Astrocyte of the cerebellum (primary cell): ENCODE measurements at regions not wholly inside any gene's neighbourhood (a gene's known extent, or its start where the extent isn't known, plus 50 kb on each side); places are given as distances from the start of the nearest gene placed in this dataset.
A peak's percentile ranks its signal among the peaks of the same experiment; 100 is the strongest.

Source experiments
- DNase-seq: peaks from one replicate; pipeline ENCODE4 v3.0.0-alpha.2; 2011; ENCODE audit warnings: low read depth
- H3K4me3 ChIP-seq: 2 replicates; pipeline ENCODE4 v1.5.1; 2011; ENCODE audit warnings: mild to moderate bottlenecking, low read depth, low read length, moderate library complexity
- in situ Hi-C: cut with HindIII; loops from 2 replicates; pipeline ENCODE4 v1.10.0; 2017; ENCODE audit warnings: low sequenced_read_pairs
- TF ChIP-seq, protein P1 (sequence below): IDR thresholded peaks from 2 replicates; pipeline ENCODE4 v1.5.1; 2012; ENCODE audit warnings: low read length, low read depth, moderate library complexity, mild to moderate bottlenecking; ENCODE audit errors: missing control alignments

DNA sequence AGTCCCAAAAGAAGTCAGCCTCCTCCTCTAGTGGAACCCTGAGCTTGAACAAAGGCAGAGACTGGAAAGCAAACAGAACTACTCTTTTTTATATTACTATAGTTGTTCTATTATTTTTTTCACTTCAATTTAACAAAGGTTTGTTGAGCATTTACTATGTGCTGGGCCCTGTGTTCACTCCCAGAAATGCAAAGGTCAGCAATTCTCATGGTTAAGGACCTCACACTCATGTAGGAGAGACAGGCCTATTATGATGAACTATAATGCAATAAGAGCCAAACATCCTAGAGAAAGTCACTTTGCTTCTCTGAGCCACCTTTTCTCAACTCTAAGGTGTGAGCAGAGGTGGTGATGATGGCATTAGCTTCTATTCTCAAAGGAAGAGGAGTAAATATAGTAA, 82.1 kb upstream of the ARHGEF3 start:
- TF ChIP-seq, protein P1, sequence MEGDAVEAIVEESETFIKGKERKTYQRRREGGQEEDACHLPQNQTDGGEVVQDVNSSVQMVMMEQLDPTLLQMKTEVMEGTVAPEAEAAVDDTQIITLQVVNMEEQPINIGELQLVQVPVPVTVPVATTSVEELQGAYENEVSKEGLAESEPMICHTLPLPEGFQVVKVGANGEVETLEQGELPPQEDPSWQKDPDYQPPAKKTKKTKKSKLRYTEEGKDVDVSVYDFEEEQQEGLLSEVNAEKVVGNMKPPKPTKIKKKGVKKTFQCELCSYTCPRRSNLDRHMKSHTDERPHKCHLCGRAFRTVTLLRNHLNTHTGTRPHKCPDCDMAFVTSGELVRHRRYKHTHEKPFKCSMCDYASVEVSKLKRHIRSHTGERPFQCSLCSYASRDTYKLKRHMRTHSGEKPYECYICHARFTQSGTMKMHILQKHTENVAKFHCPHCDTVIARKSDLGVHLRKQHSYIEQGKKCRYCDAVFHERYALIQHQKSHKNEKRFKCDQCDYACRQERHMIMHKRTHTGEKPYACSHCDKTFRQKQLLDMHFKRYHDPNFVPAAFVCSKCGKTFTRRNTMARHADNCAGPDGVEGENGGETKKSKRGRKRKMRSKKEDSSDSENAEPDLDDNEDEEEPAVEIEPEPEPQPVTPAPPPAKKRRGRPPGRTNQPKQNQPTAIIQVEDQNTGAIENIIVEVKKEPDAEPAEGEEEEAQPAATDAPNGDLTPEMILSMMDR = no peak
- H3K4me3 ChIP-seq = no peak overlapping the region
- in situ Hi-C loops = no loop called here
- DNase-seq = no peak

- no peak for DNase-seq
- no peak overlapping the region for H3K4me3 ChIP-seq
- in situ Hi-C loops = no loop called here
- TF ChIP-seq, protein P1 = no peak
Observed at GRCh38 chr3:56882896-56883295, 81.1 kb upstream of the ARHGEF3 start.

GRCh38 chr3:56881841-56882240, 80.1 kb upstream of the ARHGEF3 start:
- TF ChIP-seq, protein P1 = no peak
- no peak for DNase-seq
- no peak overlapping the region for H3K4me3 ChIP-seq
- in situ Hi-C loops = no loop called here

DNA sequence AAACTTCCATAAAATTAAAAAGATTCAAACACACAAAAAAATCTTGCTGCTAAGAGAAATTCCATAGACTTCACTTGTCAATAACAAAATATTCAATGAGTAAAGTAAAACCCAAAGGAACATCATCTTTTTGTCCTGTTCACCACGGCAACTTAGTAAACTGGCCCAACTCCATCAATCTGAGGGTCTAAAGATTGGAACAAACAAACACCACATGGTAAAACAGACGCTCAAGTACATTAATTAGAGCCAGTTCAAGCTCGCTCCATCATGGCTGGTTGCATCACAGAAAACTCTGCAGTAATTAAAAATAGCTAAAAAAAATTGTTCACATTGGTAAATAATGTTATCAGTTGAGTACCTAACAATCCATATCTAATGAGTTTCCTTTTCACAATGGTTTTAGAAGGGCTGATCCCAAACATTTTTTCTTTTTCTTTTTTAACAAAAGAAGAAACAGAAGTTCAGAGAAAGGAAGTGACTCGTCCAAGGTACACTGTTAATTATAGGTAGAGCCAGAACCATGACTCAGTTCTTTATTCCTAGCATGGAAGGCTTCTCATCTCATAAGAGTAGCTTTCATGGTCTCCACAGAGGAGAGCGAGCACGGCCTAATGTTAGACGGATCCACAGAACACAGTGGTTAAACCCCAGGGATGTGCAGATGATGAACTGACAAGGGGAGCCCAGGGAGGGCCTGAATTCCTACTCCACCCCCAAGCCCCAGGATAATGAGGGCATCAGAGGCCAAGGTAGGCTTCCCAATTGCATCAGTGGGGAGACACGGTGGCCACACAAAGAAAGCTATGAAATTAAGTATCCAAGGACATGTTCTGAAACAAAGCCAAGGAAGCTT, 79.2 kb upstream of the ARHGEF3 start:
- TF ChIP-seq, protein P1 = no peak
- no peak overlapping the region for H3K4me3 ChIP-seq
- no peak for DNase-seq
- in situ Hi-C loops = no loop called here

DNA sequence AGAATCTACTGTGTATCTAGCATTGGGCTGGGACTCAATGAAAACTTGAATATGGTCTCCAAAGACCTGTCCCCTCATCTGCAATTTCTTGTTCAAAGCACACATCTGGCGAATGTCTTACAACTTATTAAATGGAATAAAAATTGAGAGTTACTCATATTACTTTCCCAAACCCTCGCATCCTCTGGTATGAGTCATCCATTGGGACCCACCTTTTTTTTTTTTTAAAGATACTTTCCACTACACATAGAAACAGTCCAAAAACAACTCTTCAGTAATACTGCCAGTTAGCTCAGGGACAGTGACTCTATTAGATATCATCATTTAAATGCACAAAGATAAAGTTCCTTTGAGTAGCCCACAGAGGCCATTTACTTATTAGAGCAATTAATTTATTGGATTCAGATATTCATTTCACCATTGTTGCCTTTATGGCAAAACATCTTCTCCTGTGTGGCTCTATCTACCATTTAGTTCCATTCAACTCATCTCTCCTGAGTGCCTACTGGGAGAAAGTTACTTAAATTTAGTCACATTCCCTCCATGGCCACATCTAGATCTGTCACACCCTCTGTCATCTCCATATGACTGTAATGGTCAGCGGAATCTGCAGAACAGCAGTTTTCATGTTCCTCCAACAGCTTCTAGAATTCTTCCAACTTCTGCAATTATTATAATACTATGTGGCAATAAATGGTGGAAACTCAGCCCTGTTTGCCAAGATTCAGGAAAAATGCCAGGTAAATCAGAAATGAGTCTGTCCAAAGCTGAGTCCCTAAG, 77.9 kb upstream of the ARHGEF3 start:
- TF ChIP-seq, protein P1 = no peak
- DNase-seq = peak; percentile 27
- in situ Hi-C loops = no loop called here
- no peak overlapping the region for H3K4me3 ChIP-seq

GRCh38 chr3:56878074-56878473, 76.3 kb upstream of the ARHGEF3 start:
- no peak for DNase-seq
- no peak overlapping the region for H3K4me3 ChIP-seq
- TF ChIP-seq, protein P1 = no peak
- in situ Hi-C loops = no loop called here
